Caco-2 (cell line): ENCODE measurements at regions not wholly inside any gene's neighbourhood (a gene's known extent, or its start where the extent isn't known, plus 50 kb on each side); places are given as distances from the start of the nearest gene placed in this dataset.
A peak's percentile ranks its signal among the peaks of the same experiment; 100 is the strongest.
"Not testable (repeated sequence)": the region's sequence is repeated elsewhere in the genome, so short reads cannot be mapped to it uniquely, and the experiment has no call there.

Experiments
- BruUV-seq: library from RNA; stranded (reverse); fragments of 400-500 nt; replicated peaks from 2 replicates; lab custom pipeline; 2021; lab: Mats Ljungman, UMichigan
- CTCF ChIA-PET: fragments of 300-600 bp; sonication (Branson Sonifier 250); formaldehyde crosslinking; loops from one replicate; lab custom pipeline; 2022; ENCODE audit warnings: antibody characterized with exemption; lab: Charles Lee
- POLR2A ChIA-PET: fragments of 300-600 bp; sonication (Branson Sonifier 250); formaldehyde crosslinking; loops from one replicate; lab custom pipeline; 2022; ENCODE audit warnings: antibody characterized with exemption; lab: Charles Lee
- DNase-seq, 2 experiments: peaks; one replicate each; pipeline versions ENCODE4 v3.0.0 to v3.0.0-alpha.2; 2020 to 2022
- H3K27me3 ChIP-seq: replicated peaks from 2 replicates; pipeline ENCODE4 v1.6.0; 2011; ENCODE audit warnings: low read length; ENCODE audit not compliant: control insufficient read depth, insufficient read depth
- H3K36me3 ChIP-seq: 2 replicates; pipeline ENCODE4 v1.5.1; 2011; ENCODE audit warnings: low read length; ENCODE audit not compliant: control insufficient read depth, insufficient read depth
- H3K4me1 ChIP-seq: fragments of 250-450 bp; sonication (Bioruptor Pico); 2 replicates; pipeline ENCODE4 v1.5.1; 2020; ENCODE audit warnings: mild to moderate bottlenecking
- H3K4me3 ChIP-seq: 2 replicates; pipeline ENCODE4 v1.5.1; 2011; ENCODE audit warnings: low read depth, mild to moderate bottlenecking, control low read depth, low read length
- H3K9me3 ChIP-seq: fragments of 250-450 bp; sonication (Bioruptor Pico); 2 replicates; pipeline ENCODE4 v1.5.1; 2020; ENCODE audit warnings: mild to moderate bottlenecking, moderate library complexity
- H3K27ac Mint-ChIP-seq: one replicate; pipeline ENCODE4 v1.8.0; 2022; ENCODE audit warnings: mixed read lengths; ENCODE audit not compliant: unreplicated experiment
- H3K27me3 Mint-ChIP-seq: one replicate; pipeline ENCODE4 v1.8.0; 2022; ENCODE audit warnings: mixed read lengths; ENCODE audit not compliant: insufficient read depth, unreplicated experiment
- H3K36me3 Mint-ChIP-seq: one replicate; pipeline ENCODE4 v1.8.0; 2022; ENCODE audit warnings: mild to moderate bottlenecking, mixed read lengths; ENCODE audit not compliant: insufficient read depth, unreplicated experiment
- H3K4me1 Mint-ChIP-seq: one replicate; pipeline ENCODE4 v1.8.0; 2022; ENCODE audit warnings: low read depth, mixed read lengths; ENCODE audit not compliant: unreplicated experiment
- H3K4me3 Mint-ChIP-seq: one replicate; pipeline ENCODE4 v1.8.0; 2022; ENCODE audit warnings: mild to moderate bottlenecking, moderate library complexity, mixed read lengths; ENCODE audit not compliant: unreplicated experiment
- H3K9me3 Mint-ChIP-seq: one replicate; pipeline ENCODE4 v1.8.0; 2022; ENCODE audit warnings: mixed read lengths; ENCODE audit not compliant: unreplicated experiment
- CTCF ChIP-seq, 2 experiments: fragments of 200-600 bp in 1 of 2; IDR thresholded peaks; 1 replicate in 1 of 2; 2 replicates in 1 of 2; pipeline versions ENCODE4 v1.5.1 to v1.8.0; 2011 to 2022; ENCODE audit warnings: antibody characterized with exemption in 1 of 2, control low read depth in 1 of 2, inconsistent platforms in 1 of 2, low read depth in 1 of 2, low read length in 1 of 2, mild to moderate bottlenecking in 1 of 2, moderate library complexity in 1 of 2; ENCODE audit not compliant: insufficient read depth in 1 of 2, severe bottlenecking in 1 of 2, unreplicated experiment in 1 of 2
- intact Hi-C: fragments of 100-400 bp; cut with micrococcal nuclease; formaldehyde crosslinking; loops from one replicate; pipeline ENCODE4 v1.10.0; 2022; ENCODE audit not compliant: unreplicated experiment

GRCh38 chr18:11343096-11343495 is 193.7 kb upstream of the PIEZO2 start:
- ChIA-PET CTCF (no interaction called here), POLR2A (no interaction called here)
- Mint-ChIP-seq H3K4me1 (peaks cover 8% of the 10 kb centered on the region), H3K27ac (peak overlapping the region; percentile 71), H3K4me3 (peak overlapping the region; percentile 14), H3K27me3 (no peaks in the 10 kb centered on the region), H3K9me3 (peaks cover 30% of the 10 kb centered on the region), H3K36me3 (peaks cover 12% of the 10 kb centered on the region)
- intact Hi-C loops: no loop called here
- Histone ChIP-seq H3K4me1 (peaks cover 3% of the 10 kb centered on the region; the same call in 1 of the 2 replicates), H3K36me3 (no peaks in the 10 kb centered on the region), H3K27me3 (no peaks in the 10 kb centered on the region), H3K9me3 (peaks cover 54% of the 10 kb centered on the region), H3K4me3 (no peak overlapping the region)
- peak; percentile 41 to 51 for DNase-seq
- no peak for TF ChIP-seq CTCF (IDR thresholded peaks at IDR 0.05; ENCODE audit: insufficient read depth in 1 of 2, low read depth in 1 of 2, low read length in 1 of 2, severe bottlenecking in 1 of 2, unreplicated experiment in 1 of 2)
- no TSS peak for BruUV-seq

GRCh38 chr18:11342115-11342514 is 192.7 kb upstream of the PIEZO2 start:
- H3K9me3 ChIP-seq: peaks cover 44% of the 10 kb centered on the region
- H3K27me3 ChIP-seq, H3K4me3 ChIP-seq, H3K27ac Mint-ChIP-seq, H3K4me1 Mint-ChIP-seq, H3K4me1 ChIP-seq, H3K36me3 ChIP-seq, H3K27me3 Mint-ChIP-seq, intact Hi-C loops, CTCF ChIA-PET, POLR2A ChIA-PET, DNase-seq, H3K4me3 Mint-ChIP-seq, BruUV-seq: not testable (repeated sequence)
- Mint-ChIP-seq H3K36me3 (peaks cover 12% of the 10 kb centered on the region), H3K9me3 (peaks cover 21% of the 10 kb centered on the region)

GRCh38 chr18:11339188-11339775 is 189.9 kb upstream of the PIEZO2 start:
- H3K9me3 Mint-ChIP-seq: peaks cover 10% of the 10 kb centered on the region
- peaks cover 8% of the 10 kb centered on the region for H3K4me1 Mint-ChIP-seq
- peaks cover 12% of the 10 kb centered on the region for H3K36me3 Mint-ChIP-seq
- Histone ChIP-seq H3K4me1 (peaks cover 3% of the 10 kb centered on the region; the same call in 1 of the 2 replicates), H3K27me3 (no peaks in the 10 kb centered on the region), H3K9me3 (peaks cover 28% of the 10 kb centered on the region), H3K4me3 (no peak overlapping the region), H3K36me3 (no peaks in the 10 kb centered on the region)
- H3K4me3 Mint-ChIP-seq: no peak overlapping the region
- no peak for DNase-seq
- ChIA-PET CTCF (no interaction called here), POLR2A (no interaction called here)
- intact Hi-C loops: no loop called here
- no peak for TF ChIP-seq CTCF (IDR thresholded peaks at IDR 0.05; ENCODE audit: insufficient read depth in 1 of 2, low read depth in 1 of 2, low read length in 1 of 2, severe bottlenecking in 1 of 2, unreplicated experiment in 1 of 2)
- no peaks in the 10 kb centered on the region for H3K27me3 Mint-ChIP-seq
- BruUV-seq: no TSS peak
- H3K27ac Mint-ChIP-seq: no peak overlapping the region
